Psoas muscle (tissue), 7 donors: ENCODE measurements at regions not wholly inside any gene's neighbourhood (a gene's known extent, or its start where the extent isn't known, plus 50 kb on each side); places are given as distances from the start of the nearest gene placed in this dataset.

ENCODE experiments used
- ATAC-seq, 4 donors: fragments of 200-7000 bp; cut with Tn5 transposase; one replicate each; pipeline ENCODE4 v1.9.1; 2020; ENCODE audit warnings: moderate library complexity in 3 of 4, mild to moderate bottlenecking in 2 of 4
- DNase-seq, 2 donors: peaks; one replicate each; pipeline ENCODE4 v3.0.0-alpha.2; 2020
- H3K27ac ChIP-seq: fragments of 200-600 bp; one replicate; pipeline ENCODE4 v1.8.0; 2022
- H3K27me3 ChIP-seq, 3 donors: fragments of 200-600 bp in 1 of 3; one replicate each; pipeline versions ENCODE4 v1.6.1 to v1.8.0; 2013 to 2022; ENCODE audit warnings: low read length in 2 of 3, mild to moderate bottlenecking in 2 of 3, moderate library complexity in 1 of 3; ENCODE audit not compliant: insufficient read depth in 3 of 3
- H3K36me3 ChIP-seq, 2 donors: fragments of 200-600 bp in 1 of 2; one replicate each; pipeline versions ENCODE4 v1.6.1 to v1.8.0; 2013 to 2022; ENCODE audit warnings: low read depth in 1 of 2, mild to moderate bottlenecking in 1 of 2, moderate library complexity in 1 of 2; ENCODE audit not compliant: insufficient read depth in 1 of 2
- H3K4me1 ChIP-seq: fragments of 200-600 bp; one replicate; pipeline ENCODE4 v1.8.0; 2022
- H3K4me3 ChIP-seq: fragments of 200-600 bp; one replicate; pipeline ENCODE4 v1.8.0; 2022; ENCODE audit warnings: mild to moderate bottlenecking
- H3K9me3 ChIP-seq: fragments of 200-600 bp; one replicate; pipeline ENCODE4 v1.8.0; 2022
- CTCF ChIP-seq: fragments of 200-600 bp; IDR thresholded peaks from one replicate; pipeline ENCODE4 v1.8.0; 2022; ENCODE audit warnings: antibody characterized with exemption
- WGBS, 3 donors: extraction: QIAGEN DNeasy Blood & Tissue Kit; methylation state at CpG; one replicate each; pipeline versions ENCODE4 v1.1.6 to v1.1.7; 2013; 5-methylcytosine and 5-hydroxymethylcytosine counted together
- intact Hi-C, 2 donors: fragments of 100-400 bp; cut with DNase I; formaldehyde crosslinking; loops; one replicate each; pipeline versions ENCODE4 v1.11.0 to v1.14.2; 2022
- donor health status: healthy with polysubstance abuse.
- donor health status: DM: no; HTN: no; CAD: no; lungs with moderate emphysema.
- donor health status: Bipolar disorder and iron deficiency.
- donor health status: healthy.
- donor health status: DM: yes; HTN: yes; CAD: no.
- donor health status: DM: no; HTN: no; CAD: no.
- donor health status: DM: yes; HTN: yes; CAD: no.

GRCh38 chr3:30313840-30314239, 292.6 kb upstream of the TGFBR2 start:
- no peak for TF ChIP-seq CTCF
- intact Hi-C loops, result no loop called here
- no peak for DNase-seq
- Histone ChIP-seq H3K4me3 (no peak overlapping the region), H3K9me3 (no peaks in the 10 kb centered on the region), H3K27ac (no peak overlapping the region), H3K4me1 (no peaks in the 10 kb centered on the region), H3K36me3 (no peaks in the 10 kb centered on the region), H3K27me3 (no peaks in the 10 kb centered on the region)
- WGBS, 3 donors, result 97 to 99% (median 98%) methylated on average over 2 of the region's 2 CpGs
- no peak for ATAC-seq

- ATAC-seq, result no peak
- Histone ChIP-seq H3K4me1 (no peaks in the 10 kb centered on the region), H3K27ac (no peak overlapping the region), H3K9me3 (no peaks in the 10 kb centered on the region), H3K27me3 (no peaks in the 10 kb centered on the region), H3K36me3 (no peaks in the 10 kb centered on the region), H3K4me3 (no peak overlapping the region)
- TF ChIP-seq CTCF, result no peak
- no peak for DNase-seq
- intact Hi-C loops, result no loop called here
- WGBS, 3 donors, result 81 to 93% (median 85%) methylated on average over 3 of the region's 3 CpGs
These were observed 291.6 kb upstream of the TGFBR2 start for GRCh38 chr3:30314757-30315325.

- Histone ChIP-seq H3K9me3 (no peaks in the 10 kb centered on the region), H3K4me3 (no peak overlapping the region), H3K4me1 (no peaks in the 10 kb centered on the region), H3K27me3 (no peaks in the 10 kb centered on the region), H3K27ac (no peak overlapping the region), H3K36me3 (no peaks in the 10 kb centered on the region)
- DNase-seq (no peak), ATAC-seq (no peak)
- 59 to 64% (median 59%) methylated on average over 3 of the region's 3 CpGs for WGBS, 3 donors
- TF ChIP-seq CTCF, result no peak
- intact Hi-C loops, result no loop called here
These were observed 291.0 kb upstream of the TGFBR2 start for GRCh38 chr3:30315447-30315846.

- H3K27ac ChIP-seq, result no peak overlapping the region
- 90 to 91% (median 91%) methylated on average over 3 of the region's 3 CpGs for WGBS, 3 donors
- TF ChIP-seq CTCF, result no peak
- no peaks in the 10 kb centered on the region for H3K4me1 ChIP-seq
- H3K4me3 ChIP-seq, result no peak overlapping the region
- H3K27me3 ChIP-seq, result no peaks in the 10 kb centered on the region
- H3K36me3 ChIP-seq, result no peaks in the 10 kb centered on the region
- H3K9me3 ChIP-seq, result no peaks in the 10 kb centered on the region
- ATAC-seq (no peak), DNase-seq (no peak)
- intact Hi-C loops, result no loop called here
These were observed 288.8 kb upstream of the TGFBR2 start for GRCh38 chr3:30317561-30317960.

GRCh38 chr3:30318110-30318509, 288.3 kb upstream of the TGFBR2 start:
- DNase-seq (no peak), ATAC-seq (no peak)
- H3K4me1 ChIP-seq, result no peaks in the 10 kb centered on the region
- H3K27me3 ChIP-seq, result no peaks in the 10 kb centered on the region
- intact Hi-C loops, result no loop called here
- H3K9me3 ChIP-seq, result no peaks in the 10 kb centered on the region
- no peak overlapping the region for H3K4me3 ChIP-seq
- 91 to 94% (median 93%) methylated on average over 3 of the region's 3 CpGs for WGBS, 3 donors
- H3K27ac ChIP-seq, result no peak overlapping the region
- no peaks in the 10 kb centered on the region for H3K36me3 ChIP-seq
- TF ChIP-seq CTCF, result no peak
